RWPE2 (cell line): ENCODE measurements at regions not wholly inside any gene's neighbourhood (a gene's known extent, or its start where the extent isn't known, plus 50 kb on each side); places are given as distances from the start of the nearest gene placed in this dataset.
A peak's percentile ranks its signal among the peaks of the same experiment; 100 is the strongest.
"Not testable (repeated sequence)": the region's sequence is repeated elsewhere in the genome, so short reads cannot be mapped to it uniquely, and the experiment has no call there.

Experiments used
- ATAC-seq: fragments of 200-7000 bp; cut with Tn5 transposase; 3 replicates; pipeline ENCODE4 v1.9.1; 2021; ENCODE audit warnings: low read depth
- DNase-seq: peaks from one replicate; pipeline ENCODE4 v3.0.0-alpha.2; 2020; ENCODE audit warnings: low spot score
- H3K27ac ChIP-seq: fragments of 450-650 bp; 2 replicates; pipeline ENCODE4 v1.5.1; 2017; ENCODE audit warnings: mild to moderate bottlenecking; ENCODE audit not compliant: poor library complexity, severe bottlenecking
- H3K27me3 ChIP-seq: fragments of 250-450 bp; sonication (Bioruptor Pico); 2 replicates; pipeline ENCODE4 v1.5.1; 2021; ENCODE audit warnings: mild to moderate bottlenecking, moderate library complexity; ENCODE audit not compliant: insufficient read depth, poor library complexity, severe bottlenecking
- H3K36me3 ChIP-seq: fragments of 250-450 bp; sonication (Bioruptor Pico); 2 replicates; pipeline ENCODE4 v1.5.1; 2020; ENCODE audit warnings: low read depth, mild to moderate bottlenecking, moderate library complexity
- H3K4me1 ChIP-seq: fragments of 250-450 bp; sonication (Bioruptor Pico); 2 replicates; pipeline ENCODE4 v1.5.1; 2021; ENCODE audit warnings: mild to moderate bottlenecking, moderate library complexity; ENCODE audit not compliant: insufficient read depth, poor library complexity, severe bottlenecking
- H3K4me3 ChIP-seq: fragments of 250-450 bp; sonication (Bioruptor Pico); 2 replicates; pipeline ENCODE4 v1.5.1; 2021; ENCODE audit warnings: mild to moderate bottlenecking, moderate library complexity; ENCODE audit not compliant: severe bottlenecking
- H3K9me3 ChIP-seq: fragments of 250-450 bp; sonication (Bioruptor Pico); 2 replicates; pipeline ENCODE4 v1.5.1; 2021; ENCODE audit warnings: mild to moderate bottlenecking, moderate library complexity; ENCODE audit not compliant: severe bottlenecking
- TF ChIP-seq, protein P1 (sequence below): fragments of 450-650 bp; IDR thresholded peaks from one replicate; pipeline ENCODE4 v1.5.1; 2017; ENCODE audit warnings: mild to moderate bottlenecking, moderate library complexity; ENCODE audit not compliant: poor library complexity, severe bottlenecking

DNA sequence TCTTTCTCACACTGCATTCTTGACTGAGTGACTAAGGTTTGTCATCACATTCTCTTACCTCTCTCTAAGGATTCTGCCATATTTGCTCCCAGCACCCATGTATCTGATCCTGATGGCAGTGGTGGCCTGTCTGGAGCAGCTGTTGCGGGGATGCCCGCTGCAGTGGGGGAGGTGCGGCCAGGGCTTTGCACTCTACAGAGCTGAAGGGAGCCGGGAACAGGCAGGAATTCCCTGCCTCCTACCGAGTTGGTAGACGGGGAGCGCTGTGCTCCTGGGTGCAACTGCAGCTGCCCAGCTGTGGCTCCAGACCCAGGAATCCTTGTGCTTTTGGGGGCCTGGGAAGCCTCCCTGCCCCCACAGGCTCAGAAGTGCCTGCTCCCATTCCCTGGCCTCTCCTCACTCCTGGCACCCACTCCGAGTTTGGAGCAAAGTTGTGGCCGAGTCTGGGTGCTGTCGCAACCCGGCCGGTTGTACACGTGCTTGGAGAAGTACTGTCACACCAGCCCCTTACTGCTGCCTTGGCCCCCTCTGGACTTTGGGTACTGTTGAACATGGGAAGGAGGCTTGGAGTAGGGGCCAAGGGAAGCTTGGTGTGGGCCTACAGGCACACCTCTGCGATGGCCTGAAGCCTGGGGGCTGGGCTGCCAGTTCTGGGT is 106.9 kb upstream of the OR4E1 start:
- Histone ChIP-seq H3K36me3 (no peaks in the 10 kb centered on the region), H3K4me1 (no peaks in the 10 kb centered on the region), H3K4me3 (no peak overlapping the region), H3K27ac (no peak overlapping the region), H3K27me3 (peaks cover 11% of the 10 kb centered on the region), H3K9me3 (no peaks in the 10 kb centered on the region)
- ATAC-seq = no peak
- TF ChIP-seq, protein P1, sequence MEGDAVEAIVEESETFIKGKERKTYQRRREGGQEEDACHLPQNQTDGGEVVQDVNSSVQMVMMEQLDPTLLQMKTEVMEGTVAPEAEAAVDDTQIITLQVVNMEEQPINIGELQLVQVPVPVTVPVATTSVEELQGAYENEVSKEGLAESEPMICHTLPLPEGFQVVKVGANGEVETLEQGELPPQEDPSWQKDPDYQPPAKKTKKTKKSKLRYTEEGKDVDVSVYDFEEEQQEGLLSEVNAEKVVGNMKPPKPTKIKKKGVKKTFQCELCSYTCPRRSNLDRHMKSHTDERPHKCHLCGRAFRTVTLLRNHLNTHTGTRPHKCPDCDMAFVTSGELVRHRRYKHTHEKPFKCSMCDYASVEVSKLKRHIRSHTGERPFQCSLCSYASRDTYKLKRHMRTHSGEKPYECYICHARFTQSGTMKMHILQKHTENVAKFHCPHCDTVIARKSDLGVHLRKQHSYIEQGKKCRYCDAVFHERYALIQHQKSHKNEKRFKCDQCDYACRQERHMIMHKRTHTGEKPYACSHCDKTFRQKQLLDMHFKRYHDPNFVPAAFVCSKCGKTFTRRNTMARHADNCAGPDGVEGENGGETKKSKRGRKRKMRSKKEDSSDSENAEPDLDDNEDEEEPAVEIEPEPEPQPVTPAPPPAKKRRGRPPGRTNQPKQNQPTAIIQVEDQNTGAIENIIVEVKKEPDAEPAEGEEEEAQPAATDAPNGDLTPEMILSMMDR = no peak
- no peak for DNase-seq

GRCh38 chr14:21771671-21772070 is 98.1 kb upstream of the OR4E1 start:
- H3K36me3 ChIP-seq = no peaks in the 10 kb centered on the region
- TF ChIP-seq, protein P1 = no peak
- no peak for DNase-seq
- H3K4me1 ChIP-seq = peaks cover 15% of the 10 kb centered on the region
- peaks cover 8% of the 10 kb centered on the region for H3K27me3 ChIP-seq
- no peak overlapping the region for H3K27ac ChIP-seq
- ATAC-seq = peak; percentile 71
- H3K4me3 ChIP-seq = no peak overlapping the region
- H3K9me3 ChIP-seq = no peaks in the 10 kb centered on the region

- ATAC-seq = no peak
- H3K9me3 ChIP-seq = no peaks in the 10 kb centered on the region
- H3K36me3 ChIP-seq = no peaks in the 10 kb centered on the region
- no peak overlapping the region for H3K27ac ChIP-seq
- DNase-seq = no peak
- peaks cover 5% of the 10 kb centered on the region for H3K27me3 ChIP-seq
- TF ChIP-seq, protein P1 = no peak
- H3K4me1 ChIP-seq = peaks cover 15% of the 10 kb centered on the region
- H3K4me3 ChIP-seq = no peak overlapping the region
These were observed 95.2 kb upstream of the OR4E1 start for GRCh38 chr14:21768875-21769257.

DNA sequence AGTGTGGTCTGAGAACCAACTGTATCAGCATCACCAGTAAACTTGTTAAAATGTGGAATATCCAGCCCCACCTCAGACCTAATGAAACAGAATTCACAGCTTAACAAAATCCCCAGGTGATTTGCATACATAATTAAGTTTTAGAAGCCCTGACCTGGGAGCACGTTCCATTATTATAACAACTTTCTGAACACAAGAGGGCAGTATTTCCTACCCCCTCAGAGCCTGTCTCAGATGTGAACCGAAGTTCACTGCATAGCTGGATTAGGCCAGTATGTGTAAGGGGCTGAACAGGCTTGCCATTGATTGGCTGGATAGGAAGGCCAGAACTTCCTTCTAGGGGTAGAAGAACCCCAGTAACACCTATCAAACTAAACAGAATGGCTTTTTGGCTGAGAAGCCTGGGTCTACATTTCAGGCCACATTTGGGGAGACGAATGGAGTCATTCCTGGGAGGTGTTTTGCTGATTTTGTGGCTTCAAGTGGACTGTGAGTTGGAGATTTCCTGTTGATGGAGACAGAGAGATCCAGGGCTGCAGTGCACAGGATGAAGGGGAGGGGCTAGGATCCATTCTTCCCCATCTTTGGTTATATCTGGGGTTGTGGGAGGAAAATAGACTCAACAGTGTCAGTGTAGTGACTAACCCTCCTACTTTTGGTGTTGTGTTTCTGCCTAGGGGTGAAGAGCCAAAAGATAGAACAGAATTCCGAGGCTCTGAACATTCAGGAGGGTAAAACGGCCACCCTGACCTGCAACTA is 94.7 kb upstream of the OR4E1 start:
- Histone ChIP-seq H3K27ac (no peak overlapping the region), H3K4me3 (no peak overlapping the region), H3K4me1 (peaks cover 15% of the 10 kb centered on the region), H3K36me3 (no peaks in the 10 kb centered on the region), H3K27me3 (peaks cover 9% of the 10 kb centered on the region), H3K9me3 (no peaks in the 10 kb centered on the region)
- ATAC-seq (peak; percentile 74), DNase-seq (no peak)
- TF ChIP-seq, protein P1 = peak; percentile 72

- H3K9me3 ChIP-seq, H3K4me1 ChIP-seq, H3K27ac ChIP-seq, DNase-seq, H3K4me3 ChIP-seq, H3K36me3 ChIP-seq, ATAC-seq: not testable (repeated sequence)
- H3K27me3 ChIP-seq = peaks cover 14% of the 10 kb centered on the region
These were observed 86.7 kb upstream of the OR4E1 start for GRCh38 chr14:21760360-21760759.
